ENCODE measurements at regions not wholly inside any gene's neighbourhood (a gene's known extent, or its start where the extent isn't known, plus 50 kb on each side); places are given as distances from the start of the nearest gene placed in this dataset.

GRCh38 chr14:98926801-98927200, 345.2 kb downstream of the BCL11B start:
- no peak for TF ChIP-seq POLR2A (IDR thresholded peaks at IDR 0.05; ENCODE audit: low read depth, low read length)
- no peak for TF ChIP-seq POLR2AphosphoS5 (IDR thresholded peaks at IDR 0.05; ENCODE audit: low read depth, low read length)

All from GM12891 (cell line).